Fibroblast of lung (primary cell): ENCODE measurements at regions not wholly inside any gene's neighbourhood (a gene's known extent, or its start where the extent isn't known, plus 50 kb on each side); places are given as distances from the start of the nearest gene placed in this dataset.

Source experiments
- CTCF ChIP-seq, 2 donors: IDR thresholded peaks in 1 of 2; conservative IDR thresholded peaks in 1 of 2; 1 replicate in 1 of 2; 2 replicates in 1 of 2; pipeline ENCODE4 v1.5.1; 2011 to 2012; ENCODE audit warnings: low read length in 2 of 2, control low read depth in 1 of 2, inconsistent platforms in 1 of 2, low read depth in 1 of 2, mild to moderate bottlenecking in 1 of 2
- EZH2 ChIP-seq: IDR thresholded peaks from 2 replicates; pipeline ENCODE4 v1.5.1; 2012; ENCODE audit warnings: low read length, control low read depth, mild to moderate bottlenecking; ENCODE audit errors: missing control alignments

- TF ChIP-seq CTCF (conservative IDR thresholded peaks at IDR 0.05 in 1 of 2, IDR thresholded peaks at IDR 0.05 in 1 of 2; ENCODE audit: low read depth in 1 of 2, low read length in 2 of 2) (no peak), EZH2 (no peak)
These were observed 118.1 kb upstream of the ARPP21 start for GRCh38 chr3:35521196-35521595.
